H1 (cell line): ENCODE measurements at regions not wholly inside any gene's neighbourhood (a gene's known extent, or its start where the extent isn't known, plus 50 kb on each side); places are given as distances from the start of the nearest gene placed in this dataset.

Experiments used
- CTCF ChIA-PET: fragments of 300-600 bp; sonication (Branson Sonifier 250); formaldehyde crosslinking; loops from one replicate; lab custom pipeline; 2021; ENCODE audit not compliant: partially characterized antibody; lab: Charles Lee
- POLR2A ChIA-PET: fragments of 300-600 bp; sonication (Branson Sonifier 250); formaldehyde crosslinking; loops from one replicate; lab custom pipeline; 2021; ENCODE audit warnings: inconsistent platforms; ENCODE audit not compliant: partially characterized antibody; lab: Charles Lee
- DNase-seq, 2 experiments: peaks; one replicate each; pipeline versions ENCODE4 v3.0.0 to v3.0.0-alpha.2; 2010 to 2022; ENCODE audit warnings: low spot score in 2 of 2, low read depth in 1 of 2, mixed read lengths in 1 of 2
- FAIRE-seq: peaks from 2 replicates; lab custom pipeline; 2011; peaks lifted over from hg19 to GRCh38; lab: Jason Lieb, UNC
- H2AFZ ChIP-seq: 2 replicates; pipeline ENCODE4 v1.8.1; 2012; ENCODE audit warnings: low read length, inconsistent platforms
- H2AK5ac ChIP-seq: 2 replicates; pipeline ENCODE4 v1.6.1; 2013; ENCODE audit warnings: low read depth, low read length
- H2BK120ac ChIP-seq: replicated peaks from 2 replicates; pipeline ENCODE3; 2013; ENCODE audit warnings: low read depth, low read length, inconsistent platforms
- H2BK12ac ChIP-seq: 2 replicates; pipeline ENCODE4 v1.6.1; 2013; ENCODE audit warnings: low read depth, low read length
- H2BK15ac ChIP-seq: 2 replicates; pipeline ENCODE4 v1.6.1; 2013; ENCODE audit warnings: low read length
- H2BK20ac ChIP-seq: 2 replicates; pipeline ENCODE4 v1.6.1; 2013; ENCODE audit warnings: low read length
- H2BK5ac ChIP-seq: 2 replicates; pipeline ENCODE4 v1.6.1; 2013; ENCODE audit warnings: low read depth, low read length
- H3K14ac ChIP-seq: 2 replicates; pipeline ENCODE4 v1.6.1; 2013; ENCODE audit warnings: inconsistent platforms; ENCODE audit not compliant: insufficient read length
- H3K18ac ChIP-seq: 2 replicates; pipeline ENCODE4 v1.6.1; 2013; ENCODE audit warnings: low read length; ENCODE audit errors: extremely low read depth
- H3K23ac ChIP-seq: 2 replicates; pipeline ENCODE4 v1.6.1; 2013; ENCODE audit warnings: inconsistent platforms; ENCODE audit not compliant: insufficient read length
- H3K23me2 ChIP-seq: 2 replicates; pipeline ENCODE4 v1.6.1; 2013; ENCODE audit warnings: low read depth, low read length
- H3K27ac ChIP-seq: 2 replicates; pipeline ENCODE4 v1.6.1; 2011; ENCODE audit warnings: low read depth, low read length, inconsistent platforms
- H3K27me3 ChIP-seq, 4 experiments: replicated peaks in 1 of 4; 1 replicate in 1 of 4; 2 replicates in 3 of 4; pipeline versions ENCODE4 v1.6.1 to v1.8.1; 2011 to 2013; ENCODE audit warnings: low read length in 3 of 4, mild to moderate bottlenecking in 3 of 4, inconsistent platforms in 2 of 4, mixed read lengths in 2 of 4, moderate library complexity in 1 of 4; ENCODE audit not compliant: control insufficient read depth in 3 of 4, insufficient read depth in 3 of 4; ENCODE audit errors: extremely low read depth in 1 of 4
- H3K36me3 ChIP-seq, 4 experiments: 2 replicates each; pipeline versions ENCODE4 v1.6.1 to v1.8.1; 2011 to 2013; ENCODE audit warnings: mild to moderate bottlenecking in 4 of 4, low read length in 3 of 4, moderate library complexity in 2 of 4, control low read depth in 1 of 4, inconsistent platforms in 1 of 4; ENCODE audit not compliant: insufficient read depth in 4 of 4, control insufficient read depth in 2 of 4
- H3K4ac ChIP-seq: replicated peaks from 2 replicates; pipeline ENCODE3; 2013; ENCODE audit warnings: low read length, low read depth, mixed read lengths, inconsistent platforms; ENCODE audit not compliant: insufficient read length
- H3K4me1 ChIP-seq, 4 experiments: replicated peaks in 1 of 4; 1 replicate in 1 of 4; 2 replicates in 3 of 4; pipeline versions ENCODE4 v1.6.1 to v1.8.1; 2011 to 2013; ENCODE audit warnings: low read length in 3 of 4, inconsistent platforms in 2 of 4, mixed read lengths in 1 of 4; ENCODE audit not compliant: insufficient read depth in 4 of 4, control insufficient read depth in 3 of 4
- H3K4me2 ChIP-seq, 2 experiments: 2 replicates each; pipeline versions ENCODE4 v1.6.1 to v1.8.1; 2011 to 2013; ENCODE audit warnings: low read depth in 2 of 2, low read length in 2 of 2, control low read depth in 1 of 2, inconsistent platforms in 1 of 2, mild to moderate bottlenecking in 1 of 2; ENCODE audit not compliant: insufficient read depth in 1 of 2
- H3K4me3 ChIP-seq, 4 experiments: fragments of 200-600, 300-600 bp in 1 of 4; sonication (generic), shearing (Covaris generic), sonication (Bioruptor Twin) in 1 of 4; 2 replicates each; pipeline versions ENCODE4 v1.5.1 to v1.8.1; 2011 to 2016; ENCODE audit warnings: low read length in 4 of 4, low read depth in 3 of 4, control low read depth in 2 of 4, inconsistent platforms in 2 of 4, mild to moderate bottlenecking in 2 of 4, mixed read lengths in 1 of 4, moderate library complexity in 1 of 4; ENCODE audit not compliant: insufficient read depth in 2 of 4; ENCODE audit errors: extremely low read depth in 1 of 4
- H3K56ac ChIP-seq: replicated peaks from 2 replicates; pipeline ENCODE3; 2013; ENCODE audit warnings: low read depth, mild to moderate bottlenecking, mixed read lengths, low read length, inconsistent platforms; ENCODE audit not compliant: insufficient read length
- H3K79me1 ChIP-seq: 2 replicates; pipeline ENCODE4 v1.6.1; 2013; ENCODE audit warnings: low read depth, low read length, control low read depth
- H3K79me2 ChIP-seq, 2 experiments: 2 replicates each; pipeline versions ENCODE4 v1.6.1 to v1.8.1; 2012 to 2013; ENCODE audit warnings: low read length in 2 of 2, mild to moderate bottlenecking in 2 of 2, inconsistent platforms in 1 of 2; ENCODE audit not compliant: insufficient read depth in 2 of 2, control insufficient read depth in 1 of 2
- H3K9ac ChIP-seq, 4 experiments: replicated peaks in 1 of 4; 1 replicate in 1 of 4; 2 replicates in 3 of 4; pipeline versions ENCODE4 v1.6.1 to v1.8.1; 2011 to 2013; ENCODE audit warnings: low read depth in 3 of 4, low read length in 3 of 4, control low read depth in 2 of 4, mild to moderate bottlenecking in 2 of 4, moderate library complexity in 2 of 4, inconsistent platforms in 1 of 4; ENCODE audit errors: extremely low read depth in 1 of 4
- H3K9me3 ChIP-seq, 2 experiments: 2 replicates each; pipeline versions ENCODE4 v1.6.1 to v1.8.1; 2012 to 2013; ENCODE audit warnings: mild to moderate bottlenecking in 2 of 2, moderate library complexity in 2 of 2, control low read depth in 1 of 2, inconsistent platforms in 1 of 2, low read depth in 1 of 2, low read length in 1 of 2, mixed read lengths in 1 of 2; ENCODE audit not compliant: insufficient read depth in 2 of 2
- H4K20me1 ChIP-seq, 2 experiments: replicated peaks in 1 of 2; 2 replicates each; pipeline versions ENCODE3 to v1.8.1; 2011 to 2013; ENCODE audit warnings: inconsistent platforms in 2 of 2, low read length in 2 of 2, mild to moderate bottlenecking in 1 of 2; ENCODE audit not compliant: insufficient read depth in 2 of 2, control insufficient read depth in 1 of 2
- H4K5ac ChIP-seq: 2 replicates; pipeline ENCODE4 v1.6.1; 2013; ENCODE audit warnings: low read length, low read depth, mixed read lengths, inconsistent platforms; ENCODE audit not compliant: insufficient read length
- H4K8ac ChIP-seq: 2 replicates; pipeline ENCODE4 v1.8.0; 2013; ENCODE audit warnings: mild to moderate bottlenecking, moderate library complexity, low read length, inconsistent platforms; ENCODE audit not compliant: insufficient read depth; ENCODE audit errors: extremely low read depth
- H4K91ac ChIP-seq: replicated peaks from 2 replicates; pipeline ENCODE3; 2013; ENCODE audit warnings: low read length, mixed read lengths, inconsistent platforms; ENCODE audit not compliant: insufficient read length
- BCL11A ChIP-seq, 2 experiments: IDR thresholded peaks; one replicate each; pipeline ENCODE4 v1.6.1; 2011; ENCODE audit warnings: low read depth in 2 of 2, low read length in 2 of 2, mild to moderate bottlenecking in 2 of 2
- RAD21 ChIP-seq, 2 experiments: IDR thresholded peaks in 1 of 2; conservative IDR thresholded peaks in 1 of 2; 2 replicates each; pipeline ENCODE4 v1.6.1; 2011; ENCODE audit warnings: low read depth in 2 of 2, low read length in 2 of 2, improper control_type of control experiment in 1 of 2, inconsistent platforms in 1 of 2, mild to moderate bottlenecking in 1 of 2, moderate library complexity in 1 of 2
- SIRT6 ChIP-seq: IDR thresholded peaks from one replicate; pipeline ENCODE4 v1.7.1; 2012; ENCODE audit warnings: low read length, inconsistent platforms
- TAF1 ChIP-seq: IDR thresholded peaks from 2 replicates; pipeline ENCODE4 v1.6.1; 2011; ENCODE audit warnings: mild to moderate bottlenecking, low read depth, low read length
- TEAD4 ChIP-seq: IDR thresholded peaks from 2 replicates; pipeline ENCODE4 v1.6.1; 2012; ENCODE audit warnings: low read depth, low read length, inconsistent platforms, mixed read lengths
- WGBS, 2 experiments: shearing (Covaris generic) in 1 of 2; methylation state at CpG; one replicate each; pipeline versions ENCODE4 v1.1.6 to v1.1.7; 2013 to 2015; ENCODE audit warnings: low lambda C conversion rate in 2 of 2, mixed read lengths in 2 of 2, inconsistent platforms in 1 of 2, low coverage in 1 of 2, missing lambda C conversion rate in 1 of 2; ENCODE audit not compliant: insufficient replicate concordance in 2 of 2, insufficient coverage in 1 of 2, insufficient read length in 1 of 2; ENCODE audit errors: extremely low coverage in 1 of 2, missing lambda C conversion rate in 1 of 2; 5-methylcytosine and 5-hydroxymethylcytosine counted together

GRCh38 chr7:49488573-49488972, 284.9 kb upstream of the VWC2 start:
- Histone ChIP-seq H3K4ac (no peak overlapping the region), H2AFZ (no peak overlapping the region), H2BK12ac (no peak overlapping the region), H4K8ac (no peak overlapping the region), H3K56ac (no peak overlapping the region), H2BK5ac (no peak overlapping the region), H3K9me3 (no peaks in the 10 kb centered on the region)
- 79% methylated on average over 1 of the region's 1 CpG; no CpG with 5 or more reads in 1 of the 2 experiments for WGBS, 2 experiments
- POLR2A ChIA-PET, result interaction anchor here (0.7 kb wide), 1 partner anchor 10 kb away, joined by 3 read pairs; no protein-coding TSS in a partner anchor
- TF ChIP-seq TAF1 (no peak), BCL11A (IDR thresholded peaks at IDR 0.05; ENCODE audit: low read depth in 2 of 2, low read length in 2 of 2) (no peak), TEAD4 (no peak), SIRT6 (no peak), RAD21 (IDR thresholded peaks at IDR 0.05 in 1 of 2, conservative IDR thresholded peaks at IDR 0.05 in 1 of 2; ENCODE audit: low read depth in 2 of 2, low read length in 2 of 2) (no peak)
- TF ChIP-seq, all 59 proteins: peak for 0
- no peak overlapping the region for H4K91ac ChIP-seq
- H3K79me1 ChIP-seq, result no peaks in the 10 kb centered on the region
- H3K23ac ChIP-seq, result no peak overlapping the region
- no peak overlapping the region for H2BK15ac ChIP-seq
- H4K5ac ChIP-seq, result no peak overlapping the region
- no peak overlapping the region for H3K9ac ChIP-seq
- CTCF ChIA-PET, result interaction anchor here (1.5 kb wide), 1 partner anchor 10 kb away, joined by 5 read pairs; no protein-coding TSS in a partner anchor
- no peaks in the 10 kb centered on the region for H3K27me3 ChIP-seq
- no peaks in the 10 kb centered on the region for H3K79me2 ChIP-seq
- no peak overlapping the region for H3K4me3 ChIP-seq
- H2BK20ac ChIP-seq, result no peak overlapping the region
- H3K4me1 ChIP-seq, result peaks cover 0 to 12% (median 6%) of the 10 kb centered on the region in 4 experiments; a peak in 5 of 7 replicates
- no peak overlapping the region for H3K14ac ChIP-seq
- no peak for DNase-seq
- no peak for FAIRE-seq
- no peak overlapping the region for H3K27ac ChIP-seq
- no peak overlapping the region for H2BK120ac ChIP-seq
- no peak overlapping the region for H3K18ac ChIP-seq
- no peaks in the 10 kb centered on the region for H4K20me1 ChIP-seq
- H3K23me2 ChIP-seq, result no peaks in the 10 kb centered on the region
- H3K4me2 ChIP-seq, result no peak overlapping the region
- no peaks in the 10 kb centered on the region for H3K36me3 ChIP-seq
- H2AK5ac ChIP-seq, result no peak overlapping the region
